LoVo (cell line): ENCODE measurements at regions not wholly inside any gene's neighbourhood (a gene's known extent, or its start where the extent isn't known, plus 50 kb on each side); places are given as distances from the start of the nearest gene placed in this dataset.
"Not testable (repeated sequence)": the region's sequence is repeated elsewhere in the genome, so short reads cannot be mapped to it uniquely, and the experiment has no call there.

Source experiments
- DNase-seq: peaks from one replicate; pipeline ENCODE4 v3.0.0-alpha.2; 2016; ENCODE audit warnings: low spot score

DNA sequence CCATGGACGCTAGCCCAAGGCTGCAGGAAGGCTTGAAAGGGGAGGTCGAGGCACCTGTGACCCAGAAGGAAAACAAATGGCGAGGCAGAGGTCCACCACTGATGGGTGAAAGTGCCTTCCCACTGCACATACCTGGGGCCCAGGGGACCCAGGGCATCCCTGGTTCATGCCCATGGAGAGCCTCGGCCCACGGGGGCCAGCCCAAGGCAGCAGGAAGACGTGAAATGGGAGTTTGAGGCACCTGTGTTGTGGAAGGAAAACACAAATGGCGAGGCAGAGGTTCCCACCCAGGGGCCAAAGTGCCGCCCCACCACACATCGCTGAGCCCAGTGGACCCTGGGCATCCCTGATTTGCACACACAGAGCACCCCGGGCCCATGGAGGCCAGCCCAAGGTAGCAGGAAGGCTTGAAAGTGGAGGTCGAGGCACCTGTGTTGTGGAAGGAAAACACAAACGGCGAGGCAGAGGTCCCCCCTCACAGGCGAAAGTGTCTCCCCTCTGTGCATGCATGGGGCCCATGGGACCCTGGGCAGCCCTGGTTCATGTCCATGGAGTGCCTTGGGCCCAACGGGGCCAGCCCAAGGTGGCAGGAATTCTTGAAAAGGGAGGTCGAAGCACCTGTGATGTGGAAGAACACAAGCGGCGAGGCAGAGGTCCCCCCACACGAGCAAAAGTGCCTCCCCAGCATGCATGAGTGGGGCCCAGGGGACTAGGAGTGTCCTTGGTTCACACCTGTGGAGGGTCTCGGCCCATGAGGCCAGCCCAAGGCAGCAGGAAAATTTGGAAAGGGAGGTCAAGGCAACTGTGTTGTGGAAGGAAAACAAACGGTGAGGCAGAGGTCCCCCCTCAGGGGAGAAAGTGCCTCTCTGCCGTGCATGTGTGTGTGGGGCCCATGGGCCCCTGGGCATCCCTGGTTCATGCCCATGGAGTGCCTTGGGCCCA, 383.3 kb downstream of the ALG10 start:
- no peak for DNase-seq

DNA sequence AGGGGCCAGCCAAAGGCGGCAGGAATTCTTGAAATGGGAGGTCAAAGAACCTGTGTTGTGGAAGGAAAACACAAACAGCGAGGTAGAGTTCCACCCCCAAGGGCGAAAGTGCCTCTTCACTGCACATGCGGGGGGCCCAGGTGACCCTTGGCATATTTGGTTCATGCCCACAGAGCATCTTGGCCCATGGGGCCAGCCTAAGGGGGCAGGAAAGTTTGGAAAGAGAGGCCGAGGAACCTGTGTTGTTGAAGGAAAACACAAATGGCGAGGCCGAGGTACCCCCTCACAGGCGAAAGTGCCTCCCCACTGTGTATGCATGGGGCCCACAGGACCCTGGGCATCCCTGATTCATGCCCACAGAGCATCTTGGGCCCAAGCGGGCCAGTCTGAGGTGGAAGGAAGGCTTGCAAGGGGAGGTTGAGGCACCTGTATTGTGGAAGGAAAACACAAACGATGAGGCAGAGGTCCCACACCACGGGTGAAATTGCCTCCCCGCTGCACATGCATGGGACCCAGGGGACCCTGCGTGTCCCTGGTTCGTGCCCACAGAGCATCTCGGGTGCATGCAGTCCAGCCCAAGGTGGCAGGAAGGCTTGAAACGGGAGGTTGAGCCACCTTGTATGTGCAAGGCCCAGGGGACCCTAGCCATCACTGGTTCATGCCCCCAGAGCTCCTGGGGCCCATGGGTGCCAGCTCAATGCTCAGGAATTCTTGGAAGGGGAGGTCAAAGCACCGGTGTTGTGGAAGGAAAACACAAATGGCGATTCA, 384.1 kb downstream of the ALG10 start:
- no peak for DNase-seq

DNA sequence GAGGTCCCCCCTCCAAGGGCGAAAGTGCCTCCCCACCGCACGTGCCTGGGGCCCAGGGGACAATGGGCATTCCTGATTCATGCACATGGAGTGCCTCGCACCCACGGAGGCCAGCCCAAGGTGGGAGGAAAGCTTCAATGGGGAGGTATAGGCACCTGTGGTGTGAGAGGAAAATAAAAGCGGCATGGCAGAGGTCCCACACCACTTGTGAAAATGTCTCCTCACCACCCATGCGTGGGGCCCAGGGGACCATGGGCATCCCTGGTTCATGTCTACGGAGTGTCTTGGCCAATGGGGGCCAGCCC, 384.7 kb downstream of the ALG10 start:
- DNase-seq: no peak

DNA sequence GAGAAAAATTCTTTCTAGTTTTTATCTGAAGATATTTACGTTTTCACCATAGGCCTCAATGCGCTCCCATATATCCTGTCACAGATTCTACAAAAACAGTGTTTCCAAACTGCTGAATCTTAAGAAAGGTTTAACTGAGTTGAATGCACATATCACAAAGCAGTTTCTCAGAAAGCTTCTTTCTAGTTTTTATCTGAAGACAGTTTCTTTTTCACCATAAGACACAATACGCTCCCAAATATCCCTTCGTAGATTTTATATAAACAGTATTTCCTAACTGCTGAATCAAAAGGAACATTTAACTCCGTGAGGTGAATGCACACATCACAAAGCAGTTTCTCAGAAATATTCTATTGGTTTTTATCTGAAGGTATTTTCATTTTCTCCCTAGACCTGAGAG, 385.5 kb downstream of the ALG10 start:
- no peak for DNase-seq

DNA sequence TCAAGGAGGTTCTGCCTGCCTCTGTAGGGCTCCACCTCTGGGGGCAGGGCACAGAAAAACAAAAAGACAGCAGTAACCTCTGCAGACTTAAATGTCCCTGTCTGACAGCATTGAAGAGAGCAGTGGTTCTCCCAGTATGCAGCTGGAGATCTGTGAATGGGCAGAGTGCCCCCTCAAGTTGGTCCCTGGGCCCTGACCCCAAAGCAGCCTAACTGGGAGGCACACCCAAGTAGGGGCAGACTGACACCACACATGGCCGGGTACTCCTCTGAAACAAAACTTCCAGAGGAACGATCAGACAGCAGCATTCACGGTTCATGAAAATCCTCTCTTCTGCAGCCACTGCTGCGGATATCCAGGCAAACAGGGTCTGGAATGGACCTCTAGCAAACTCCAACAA, 409.2 kb downstream of the ALG10 start:
- DNase-seq: not testable (repeated sequence)
